ENCODE measurements at regions not wholly inside any gene's neighbourhood (a gene's known extent, or its start where the extent isn't known, plus 50 kb on each side); places are given as distances from the start of the nearest gene placed in this dataset.

DNA sequence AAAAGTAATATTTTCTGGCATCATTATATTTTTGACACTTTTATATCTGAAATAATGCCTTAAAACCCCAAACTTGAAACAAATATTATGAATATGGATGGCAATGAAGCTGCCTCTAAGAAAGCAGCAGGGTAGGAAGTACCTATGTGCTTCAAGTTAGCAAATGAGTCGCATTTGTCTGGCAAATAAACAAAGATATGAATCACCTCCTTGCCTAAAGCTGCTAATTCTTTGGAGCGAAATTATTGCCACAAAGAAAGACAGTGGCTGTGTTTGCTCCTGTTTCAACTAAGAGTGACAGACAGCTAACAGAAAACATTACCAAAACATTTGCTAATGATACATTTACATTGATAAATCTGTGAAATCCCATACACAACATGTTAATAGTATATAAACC, 854.9 kb downstream of the RPS29 start:
- no peak for TF ChIP-seq TCF7L2 (IDR thresholded peaks at IDR 0.05; ENCODE audit: borderline replicate concordance, extremely low read depth, insufficient read depth, insufficient read length)
- TF ChIP-seq CEBPB (IDR thresholded peaks at IDR 0.05; ENCODE audit: low read depth), result no peak
- ChIA-PET POLR2A (no interaction called here), RAD21 (ENCODE audit: low non-redundant PET in 1 of 2, low total read pairs in 2 of 2, uncharacterized antibody in 2 of 2, unreplicated experiment in 2 of 2) (no interaction called here), CTCF (no interaction called here)
- no peak overlapping the region for H3K4me2 ChIP-seq (ENCODE audit: low read length)
- no peak for DNase-seq (ENCODE audit: low read depth, low spot score)
- no peaks in the 10 kb centered on the region for H3K36me3 ChIP-seq (ENCODE audit: control insufficient read depth in 1 of 2, insufficient read depth in 2 of 2, low read length in 2 of 2)
- ATAC-seq, result no peak
- H3K27me3 ChIP-seq (ENCODE audit: insufficient read depth, low read length), result no peaks in the 10 kb centered on the region
- no peaks in the 10 kb centered on the region for H3K9me2 ChIP-seq (ENCODE audit: insufficient read depth)
- H3K4me3 ChIP-seq (replicated peaks in 1 of 2; ENCODE audit: low read depth in 1 of 2, low read length in 2 of 2), result no peak overlapping the region
- BruUV-seq (replicated peaks), result no TSS peak
- no peaks in the 10 kb centered on the region for H3K79me2 ChIP-seq (ENCODE audit: insufficient read depth, low read length)
- H2AFZ ChIP-seq (ENCODE audit: low read depth, low read length, poor library complexity, severe bottlenecking), result no peak overlapping the region
- H3K27ac ChIP-seq (ENCODE audit: low read depth, low read length), result no peak overlapping the region
- H3K4me1 ChIP-seq (ENCODE audit: control insufficient read depth in 1 of 2, insufficient read depth in 2 of 2, low read length in 2 of 2), result no peaks in the 10 kb centered on the region
- intact Hi-C loops (cut with micrococcal nuclease), result no loop called here
- H3K9me3 ChIP-seq (ENCODE audit: control insufficient read depth in 1 of 2, insufficient read depth in 1 of 2, low read depth in 1 of 2, low read length in 2 of 2), result no peaks in the 10 kb centered on the region
- H4K20me1 ChIP-seq (ENCODE audit: insufficient read depth), result no peaks in the 10 kb centered on the region
- H3K9ac ChIP-seq (ENCODE audit: low read length), result no peak overlapping the region

DNA sequence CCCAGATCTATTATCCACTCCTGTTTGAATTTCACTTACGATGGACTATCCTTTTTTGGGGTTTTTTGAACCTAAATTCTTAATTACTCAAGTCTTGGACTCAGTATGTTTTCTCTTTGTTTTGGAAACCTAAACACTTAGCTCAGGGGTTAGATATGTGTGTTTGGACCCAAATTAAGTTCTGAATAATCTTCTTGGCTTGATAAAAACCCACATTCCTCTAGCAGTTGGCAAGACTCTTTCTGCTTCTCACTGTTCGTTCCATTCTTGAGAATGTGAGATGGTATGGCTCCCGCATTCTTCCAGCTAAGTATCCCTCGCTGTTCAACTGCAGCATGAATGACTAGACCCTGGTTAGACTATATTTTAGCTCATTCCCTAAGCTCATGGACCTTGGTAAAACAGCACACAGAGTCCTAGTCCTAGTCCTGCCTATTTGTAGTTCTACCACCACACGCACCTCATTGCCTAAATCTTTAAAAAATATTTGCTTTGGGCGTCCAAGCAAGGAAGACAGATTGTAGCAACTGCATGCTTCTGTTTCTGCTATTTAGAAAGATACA, 860.0 kb downstream of the RPS29 start:
- H3K9me3 ChIP-seq (ENCODE audit: control insufficient read depth in 1 of 2, insufficient read depth in 1 of 2, low read depth in 1 of 2, low read length in 2 of 2), result no peaks in the 10 kb centered on the region
- CTCF ChIA-PET, result no interaction called here
- RAD21 ChIA-PET (ENCODE audit: low non-redundant PET in 1 of 2, low total read pairs in 2 of 2, uncharacterized antibody in 2 of 2, unreplicated experiment in 2 of 2), result no interaction called here
- H3K79me2 ChIP-seq (ENCODE audit: insufficient read depth, low read length), result no peaks in the 10 kb centered on the region
- H3K9me2 ChIP-seq (ENCODE audit: insufficient read depth), result no peaks in the 10 kb centered on the region
- no peak overlapping the region for H3K9ac ChIP-seq (ENCODE audit: low read length)
- no peak overlapping the region for H3K27ac ChIP-seq (ENCODE audit: low read depth, low read length)
- H3K36me3 ChIP-seq (ENCODE audit: control insufficient read depth in 1 of 2, insufficient read depth in 2 of 2, low read length in 2 of 2), result no peaks in the 10 kb centered on the region
- no peaks in the 10 kb centered on the region for H3K27me3 ChIP-seq (ENCODE audit: insufficient read depth, low read length)
- intact Hi-C loops (cut with micrococcal nuclease), result no loop called here
- no peak for ATAC-seq
- H3K4me1 ChIP-seq (ENCODE audit: control insufficient read depth in 1 of 2, insufficient read depth in 2 of 2, low read length in 2 of 2), result no peaks in the 10 kb centered on the region
- no peak for DNase-seq (ENCODE audit: low read depth, low spot score)
- TF ChIP-seq MAX (IDR thresholded peaks at IDR 0.05), result no peak
- no peak for TF ChIP-seq ELF1 (IDR thresholded peaks at IDR 0.05; ENCODE audit: borderline replicate concordance, low read depth)
- no peak for TF ChIP-seq POLR2A (IDR thresholded peaks at IDR 0.05; ENCODE audit: borderline replicate concordance, extremely low read depth, insufficient read depth, insufficient read length)
- TF ChIP-seq POLR2AphosphoS5 (IDR thresholded peaks at IDR 0.05; ENCODE audit: low read depth, low read length), result no peak
- no peak for TF ChIP-seq ZFX (IDR thresholded peaks at IDR 0.05)
- no peak for TF ChIP-seq YY1 (IDR thresholded peaks at IDR 0.05; ENCODE audit: extremely low read depth, insufficient replicate concordance, low read depth, low read length)
- TF ChIP-seq CTCF (IDR thresholded peaks at IDR 0.05 in 2 of 3, conservative IDR thresholded peaks at IDR 0.05 in 1 of 3; ENCODE audit: borderline replicate concordance in 1 of 3, insufficient read depth in 1 of 3, low read depth in 2 of 3, low read length in 2 of 3), result no peak
- no peak for TF ChIP-seq CBX3 (IDR thresholded peaks at IDR 0.05; ENCODE audit: low read depth)
- POLR2A ChIA-PET, result no interaction called here
- no TSS peak for BruUV-seq (replicated peaks)
- H2AFZ ChIP-seq (ENCODE audit: low read depth, low read length, poor library complexity, severe bottlenecking), result no peak overlapping the region
- H3K4me2 ChIP-seq (ENCODE audit: low read length), result no peak overlapping the region
- H4K20me1 ChIP-seq (ENCODE audit: insufficient read depth), result no peaks in the 10 kb centered on the region
- no peak overlapping the region for H3K4me3 ChIP-seq (replicated peaks in 1 of 2; ENCODE audit: low read depth in 1 of 2, low read length in 2 of 2)
